CD4-positive, alpha-beta T cell treated with Interleukin-6 for 4 hours (primary cell): ENCODE measurements at regions not wholly inside any gene's neighbourhood (a gene's known extent, or its start where the extent isn't known, plus 50 kb on each side); places are given as distances from the start of the nearest gene placed in this dataset.

ENCODE experiments used
- DNase-seq: peaks from one replicate; pipeline ENCODE4 v3.0.0-alpha.2; 2020; ENCODE audit warnings: mixed read lengths

- no peak for DNase-seq
Observed at GRCh38 chr2:220458051-220458450, 830.6 kb downstream of the SLC4A3 start.

GRCh38 chr2:220460257-220460985 lies 833.0 kb downstream of the SLC4A3 start:
- DNase-seq = no peak

- DNase-seq = no peak
Observed at GRCh38 chr2:220463876-220464275, 836.4 kb downstream of the SLC4A3 start.

GRCh38 chr2:220465700-220466099 lies 838.3 kb downstream of the SLC4A3 start:
- DNase-seq = no peak

GRCh38 chr2:220466251-220466691 lies 838.8 kb downstream of the SLC4A3 start:
- no peak for DNase-seq

- no peak for DNase-seq
Observed at GRCh38 chr2:220469201-220469600, 841.8 kb downstream of the SLC4A3 start.

- no peak for DNase-seq
Observed at GRCh38 chr2:220473611-220474010, 846.2 kb downstream of the SLC4A3 start.

GRCh38 chr2:220476877-220477276 lies 849.4 kb downstream of the SLC4A3 start:
- no peak for DNase-seq

- no peak for DNase-seq
Observed at GRCh38 chr2:220478305-220479058, 851.1 kb downstream of the SLC4A3 start.

GRCh38 chr2:220482716-220483115 lies 855.3 kb downstream of the SLC4A3 start:
- no peak for DNase-seq

GRCh38 chr2:220489121-220489520 lies 861.7 kb downstream of the SLC4A3 start:
- DNase-seq = no peak

- DNase-seq = no peak
Observed at GRCh38 chr2:220491670-220492069, 864.2 kb downstream of the SLC4A3 start.

GRCh38 chr2:220493871-220494525 lies 866.6 kb downstream of the SLC4A3 start:
- DNase-seq = no peak

GRCh38 chr2:220496513-220496912 lies 869.1 kb downstream of the SLC4A3 start:
- DNase-seq = no peak

- no peak for DNase-seq
Observed at GRCh38 chr2:220499225-220499624, 871.8 kb downstream of the SLC4A3 start.

- DNase-seq = no peak
Observed at GRCh38 chr2:220502539-220502938, 875.1 kb downstream of the SLC4A3 start.

GRCh38 chr2:220503431-220503830 lies 876.0 kb downstream of the SLC4A3 start:
- DNase-seq = no peak

GRCh38 chr2:220504938-220505503 lies 877.6 kb downstream of the SLC4A3 start:
- DNase-seq = no peak

GRCh38 chr2:220506466-220506865 lies 879.0 kb downstream of the SLC4A3 start:
- no peak for DNase-seq

GRCh38 chr2:220509096-220509757 lies 881.8 kb downstream of the SLC4A3 start:
- no peak for DNase-seq

GRCh38 chr2:220509966-220510365 lies 882.5 kb downstream of the SLC4A3 start:
- DNase-seq = no peak

- no peak for DNase-seq
Observed at GRCh38 chr2:220510668-220511067, 883.2 kb downstream of the SLC4A3 start.

GRCh38 chr2:220512419-220512818 lies 885.0 kb downstream of the SLC4A3 start:
- DNase-seq = no peak
